HepG2 (cell line): ENCODE measurements at regions not wholly inside any gene's neighbourhood (a gene's known extent, or its start where the extent isn't known, plus 50 kb on each side); places are given as distances from the start of the nearest gene placed in this dataset.
A peak's percentile ranks its signal among the peaks of the same experiment; 100 is the strongest.

Experiments used
- ATAC-seq: fragments of 200-7000 bp; cut with Tn5 transposase; 3 replicates; pipeline ENCODE4 v1.9.1; 2020; ENCODE audit warnings: mild to moderate bottlenecking, moderate library complexity
- BruUV-seq: library from RNA; stranded (reverse); fragments of 400-500 nt; replicated peaks from 2 replicates; lab custom pipeline; 2021; lab: Mats Ljungman, UMichigan
- CTCF ChIA-PET: fragments of 300-600 bp; formaldehyde crosslinking; extraction: SDS; loops from one replicate; lab custom pipeline; 2021; ENCODE audit warnings: low total read pairs, inconsistent platforms, low intra/inter-chr PET ratio; lab: Yijun Ruan, JAX
- POLR2A ChIA-PET: fragments of 350-600 bp; sonication (Branson Sonifier 250); formaldehyde crosslinking; loops from one replicate; lab custom pipeline; 2020; ENCODE audit warnings: antibody characterized with exemption, inconsistent platforms; lab: Yijun Ruan, JAX
- DNase-seq: peaks from one replicate; pipeline ENCODE4 v3.0.0-alpha.2; 2015; ENCODE audit warnings: low spot score
- FAIRE-seq: peaks from 3 replicates; lab custom pipeline; 2011; peaks lifted over from hg19 to GRCh38; lab: Jason Lieb, UNC
- H2AFZ ChIP-seq: one replicate; pipeline ENCODE4 v1.6.1; 2011; ENCODE audit warnings: low read length, inconsistent platforms
- H3K27ac ChIP-seq: fragments of 300-600 bp; 3 replicates; pipeline ENCODE4 v1.8.0; 2011; ENCODE audit warnings: mixed run types, mild to moderate bottlenecking, mixed read lengths, low read length, inconsistent platforms; ENCODE audit not compliant: insufficient read depth; ENCODE audit errors: extremely low read length
- H3K27me3 ChIP-seq, 2 experiments: fragments of 200-600 bp in 1 of 2; 2 replicates in 1 of 2; 3 replicates in 1 of 2; pipeline versions ENCODE4 v1.6.0 to v1.8.0; 2011; ENCODE audit warnings: low read length in 2 of 2, mild to moderate bottlenecking in 2 of 2, moderate library complexity in 2 of 2, inconsistent platforms in 1 of 2; ENCODE audit not compliant: insufficient read depth in 2 of 2, control insufficient read depth in 1 of 2
- H3K36me3 ChIP-seq, 2 experiments: fragments of 200-600 bp in 1 of 2; replicated peaks in 1 of 2; 2 replicates in 1 of 2; 3 replicates in 1 of 2; pipeline versions ENCODE4 v1.5.1 to v1.8.0; 2011; ENCODE audit warnings: low read length in 2 of 2, inconsistent platforms in 1 of 2; ENCODE audit not compliant: insufficient read depth in 2 of 2, control insufficient read depth in 1 of 2
- H3K4me1 ChIP-seq: 2 replicates; pipeline ENCODE4 v1.5.1; 2012; ENCODE audit warnings: low read length, inconsistent platforms; ENCODE audit not compliant: insufficient read depth
- H3K4me2 ChIP-seq: 2 replicates; pipeline ENCODE4 v1.6.0; 2011; ENCODE audit warnings: low read depth, low read length, inconsistent platforms
- H3K4me3 ChIP-seq, 3 experiments: fragments of 200-600 bp in 1 of 3; sonication (generic), shearing (Covaris generic) in 1 of 3; replicated peaks in 1 of 3; 2 replicates each; pipeline ENCODE4 v1.5.1; 2011 to 2016; ENCODE audit warnings: low read length in 3 of 3, inconsistent platforms in 2 of 3, low read depth in 2 of 3, mild to moderate bottlenecking in 2 of 3, control low read depth in 1 of 3, mixed read lengths in 1 of 3; ENCODE audit not compliant: insufficient read depth in 1 of 3
- H3K79me2 ChIP-seq: one replicate; pipeline ENCODE4 v1.6.1; 2011; ENCODE audit warnings: low read length, inconsistent platforms; ENCODE audit not compliant: insufficient read depth
- H3K9ac ChIP-seq: 2 replicates; pipeline ENCODE4 v1.6.0; 2011; ENCODE audit warnings: mild to moderate bottlenecking, low read depth, low read length, inconsistent platforms; ENCODE audit not compliant: insufficient read depth
- H3K9me3 ChIP-seq: 2 replicates; pipeline ENCODE4 v1.5.1; 2012; ENCODE audit warnings: mild to moderate bottlenecking, low read length
- H4K20me1 ChIP-seq: 2 replicates; pipeline ENCODE4 v1.6.0; 2011; ENCODE audit warnings: inconsistent platforms, mild to moderate bottlenecking, low read length, moderate library complexity; ENCODE audit not compliant: insufficient read depth
- ATF7 ChIP-seq, 2 experiments: fragments of 450-650 bp in 1 of 2; sonication (generic) in 1 of 2; formaldehyde crosslinking in 1 of 2; IDR thresholded peaks; 2 replicates each; pipeline versions ENCODE4 v1.4.0 to v1.6.1; 2016 to 2020; ENCODE audit warnings: antibody characterized with exemption in 1 of 2, mild to moderate bottlenecking in 1 of 2, missing genetic modification reagents in 1 of 2
- BCL6 ChIP-seq: IDR thresholded peaks from 2 replicates; pipeline ENCODE4 v1.6.1; 2016; ENCODE audit warnings: missing genetic modification reagents, missing compliant biosample characterization
- ETV6 ChIP-seq: sonication (generic); formaldehyde crosslinking; conservative IDR thresholded peaks from 2 replicates; pipeline ENCODE4 v1.4.0; 2020; ENCODE audit warnings: missing genetic modification reagents
- FOSL2 ChIP-seq: sonication (generic); formaldehyde crosslinking; IDR thresholded peaks from 2 replicates; pipeline ENCODE4 v1.4.0; 2020; ENCODE audit warnings: missing genetic modification reagents
- FOXJ3 ChIP-seq: sonication (generic); formaldehyde crosslinking; IDR thresholded peaks from 2 replicates; pipeline ENCODE4 v1.4.0; 2020; ENCODE audit warnings: missing genetic modification reagents, mild to moderate bottlenecking, borderline replicate concordance
- HMG20A ChIP-seq: IDR thresholded peaks from 2 replicates; pipeline ENCODE4 v1.6.1; 2016; ENCODE audit warnings: borderline replicate concordance
- HNF4A ChIP-seq: sonication (generic); formaldehyde crosslinking; IDR thresholded peaks from 2 replicates; pipeline ENCODE4 v1.4.0; 2020; ENCODE audit warnings: missing genetic modification reagents
- HNF4G ChIP-seq, 2 experiments: sonication (generic) in 1 of 2; formaldehyde crosslinking in 1 of 2; IDR thresholded peaks; 2 replicates each; pipeline versions ENCODE4 v1.4.0 to v1.6.1; 2011 to 2020; ENCODE audit warnings: borderline replicate concordance in 2 of 2, low read depth in 2 of 2, mild to moderate bottlenecking in 2 of 2, low read length in 1 of 2, missing genetic modification reagents in 1 of 2, moderate library complexity in 1 of 2
- KDM6A ChIP-seq: IDR thresholded peaks from 2 replicates; pipeline ENCODE4 v1.6.1; 2016; ENCODE audit warnings: low read depth
- NPAS2 ChIP-seq: sonication (generic); formaldehyde crosslinking; IDR thresholded peaks from 2 replicates; pipeline ENCODE4 v1.8.0; 2022; ENCODE audit warnings: mild to moderate bottlenecking, missing genetic modification reagents, borderline replicate concordance
- NR2F6 ChIP-seq, 2 experiments: IDR thresholded peaks; 2 replicates each; pipeline ENCODE4 v1.6.1; 2016; ENCODE audit warnings: antibody characterized with exemption in 1 of 2, mild to moderate bottlenecking in 1 of 2
- SALL1 ChIP-seq: sonication (generic); formaldehyde crosslinking; IDR thresholded peaks from 2 replicates; pipeline ENCODE4 v1.8.0; 2022; ENCODE audit warnings: mild to moderate bottlenecking, missing genetic modification reagents
- ZMYM4 ChIP-seq: sonication (generic); formaldehyde crosslinking; IDR thresholded peaks from 2 replicates; pipeline ENCODE4 v1.8.1; 2023; ENCODE audit warnings: mild to moderate bottlenecking, missing genetic modification reagents
- ZNF124 ChIP-seq: sonication (generic); formaldehyde crosslinking; IDR thresholded peaks from 2 replicates; pipeline ENCODE4 v1.4.0; 2020; ENCODE audit warnings: missing genetic modification reagents
- ZNF136 ChIP-seq: sonication (generic); formaldehyde crosslinking; IDR thresholded peaks from 2 replicates; pipeline ENCODE4 v1.8.1; 2022; ENCODE audit warnings: low read depth, mild to moderate bottlenecking, moderate library complexity, missing genetic modification reagents
- ZNF564 ChIP-seq: sonication (generic); formaldehyde crosslinking; IDR thresholded peaks from 2 replicates; pipeline ENCODE4 v1.8.1; 2023; ENCODE audit warnings: mild to moderate bottlenecking, missing genetic modification reagents
- WGBS: methylation state at CpG from one replicate; pipeline ENCODE4 v1.1.6; 2017; ENCODE audit warnings: low lambda C conversion rate; 5-methylcytosine and 5-hydroxymethylcytosine counted together
- in situ Hi-C: cut with HindIII; loops from 2 replicates; pipeline ENCODE4 v1.10.0; 2017; ENCODE audit warnings: low pct_unique_long_range_greater_than_20kb; ENCODE audit not compliant: extremely low pct_ligation_motif_present
- intact Hi-C: fragments of 100-400 bp; cut with micrococcal nuclease; formaldehyde crosslinking; loops from one replicate; pipeline ENCODE4 v1.10.0; 2022; ENCODE audit not compliant: unreplicated experiment
- TF ChIP-seq, protein P1 (sequence below): IDR thresholded peaks from 2 replicates; pipeline ENCODE4 v1.4.0; 2020; ENCODE audit warnings: mild to moderate bottlenecking, missing genetic modification reagents
- TF ChIP-seq, protein P2 (sequence below): sonication (generic); formaldehyde crosslinking; IDR thresholded peaks from 2 replicates; pipeline ENCODE4 v1.5.0; 2020; ENCODE audit warnings: mild to moderate bottlenecking, missing genetic modification reagents

DNA sequence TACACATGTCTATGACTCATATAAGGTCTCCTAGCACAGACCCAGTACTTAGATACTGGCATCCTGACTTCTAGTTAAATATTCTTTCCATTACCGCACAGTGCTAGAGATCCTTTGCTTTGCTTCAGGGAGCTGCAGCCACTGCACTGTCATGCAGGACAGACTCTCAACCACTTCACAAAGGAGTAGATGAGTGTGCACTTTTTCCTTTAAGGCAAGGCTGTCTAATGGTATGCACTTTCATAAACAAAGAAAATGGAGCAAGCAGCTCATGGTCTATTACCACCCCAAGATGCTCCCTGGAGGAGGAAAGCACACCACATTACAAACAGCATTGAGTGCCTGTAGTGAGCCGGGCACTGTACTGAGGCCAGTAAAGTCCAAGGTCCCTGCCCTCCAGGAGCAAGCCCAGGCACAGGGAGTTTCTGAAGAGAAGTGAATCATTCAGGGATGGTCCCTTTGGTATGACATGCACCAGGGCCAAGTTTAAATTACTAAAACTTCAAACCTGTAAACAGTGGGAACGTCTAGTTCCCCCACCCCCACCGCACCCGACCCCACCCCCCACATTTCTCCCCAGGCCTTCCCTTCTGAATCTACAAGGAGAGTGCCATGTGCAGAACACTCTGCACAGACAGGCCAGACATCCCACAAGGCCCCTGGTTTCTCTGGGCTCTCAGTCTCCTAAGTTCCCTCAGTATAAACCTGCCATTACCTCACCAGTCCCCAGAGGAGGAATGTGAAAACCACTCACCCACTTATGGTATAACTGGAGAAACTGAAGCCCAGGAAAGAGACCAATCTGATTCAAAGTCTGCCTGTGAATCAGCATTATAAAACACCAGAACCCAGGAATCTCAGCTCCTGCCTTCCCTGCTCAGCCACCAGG lies 107.8 kb upstream of the BCL6 start:
- POLR2A ChIA-PET: no interaction called here
- ATAC-seq (peak; percentile 91), FAIRE-seq (no peak)
- TF ChIP-seq ETV6: no peak
- 0 out of 2 replicates have a peak, but pooled peaks have one; percentile 19 for TF ChIP-seq ZMYM4 (CRISPR knock-in tag)
- TF ChIP-seq ZNF124 (CRISPR knock-in tag): no peak
- no peak for TF ChIP-seq KDM6A
- TF ChIP-seq, protein P1, sequence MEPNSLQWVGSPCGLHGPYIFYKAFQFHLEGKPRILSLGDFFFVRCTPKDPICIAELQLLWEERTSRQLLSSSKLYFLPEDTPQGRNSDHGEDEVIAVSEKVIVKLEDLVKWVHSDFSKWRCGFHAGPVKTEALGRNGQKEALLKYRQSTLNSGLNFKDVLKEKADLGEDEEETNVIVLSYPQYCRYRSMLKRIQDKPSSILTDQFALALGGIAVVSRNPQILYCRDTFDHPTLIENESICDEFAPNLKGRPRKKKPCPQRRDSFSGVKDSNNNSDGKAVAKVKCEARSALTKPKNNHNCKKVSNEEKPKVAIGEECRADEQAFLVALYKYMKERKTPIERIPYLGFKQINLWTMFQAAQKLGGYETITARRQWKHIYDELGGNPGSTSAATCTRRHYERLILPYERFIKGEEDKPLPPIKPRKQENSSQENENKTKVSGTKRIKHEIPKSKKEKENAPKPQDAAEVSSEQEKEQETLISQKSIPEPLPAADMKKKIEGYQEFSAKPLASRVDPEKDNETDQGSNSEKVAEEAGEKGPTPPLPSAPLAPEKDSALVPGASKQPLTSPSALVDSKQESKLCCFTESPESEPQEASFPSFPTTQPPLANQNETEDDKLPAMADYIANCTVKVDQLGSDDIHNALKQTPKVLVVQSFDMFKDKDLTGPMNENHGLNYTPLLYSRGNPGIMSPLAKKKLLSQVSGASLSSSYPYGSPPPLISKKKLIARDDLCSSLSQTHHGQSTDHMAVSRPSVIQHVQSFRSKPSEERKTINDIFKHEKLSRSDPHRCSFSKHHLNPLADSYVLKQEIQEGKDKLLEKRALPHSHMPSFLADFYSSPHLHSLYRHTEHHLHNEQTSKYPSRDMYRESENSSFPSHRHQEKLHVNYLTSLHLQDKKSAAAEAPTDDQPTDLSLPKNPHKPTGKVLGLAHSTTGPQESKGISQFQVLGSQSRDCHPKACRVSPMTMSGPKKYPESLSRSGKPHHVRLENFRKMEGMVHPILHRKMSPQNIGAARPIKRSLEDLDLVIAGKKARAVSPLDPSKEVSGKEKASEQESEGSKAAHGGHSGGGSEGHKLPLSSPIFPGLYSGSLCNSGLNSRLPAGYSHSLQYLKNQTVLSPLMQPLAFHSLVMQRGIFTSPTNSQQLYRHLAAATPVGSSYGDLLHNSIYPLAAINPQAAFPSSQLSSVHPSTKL: peak; percentile 60
- peak; percentile 43; the same call in 1 of the 2 replicates for TF ChIP-seq ZNF564 (CRISPR knock-in tag)
- no peak for TF ChIP-seq NR2F6 (IDR thresholded peaks at IDR 0.05)
- TF ChIP-seq NR2F6 (CRISPR knock-in tag; IDR thresholded peaks at IDR 0.05): 0 out of 2 replicates have a peak, but pooled peaks have one; percentile 22
- no peak for TF ChIP-seq ATF7 (IDR thresholded peaks at IDR 0.05)
- no peak for TF ChIP-seq ATF7 (CRISPR knock-in tag; IDR thresholded peaks at IDR 0.05)
- no peak for TF ChIP-seq FOXJ3 (CRISPR knock-in tag)
- TF ChIP-seq HNF4G (IDR thresholded peaks at IDR 0.05; ENCODE audit: borderline replicate concordance, low read depth, low read length): peak; percentile 46; the same call in 1 of the 2 replicates
- TF ChIP-seq HNF4G (CRISPR knock-in tag; IDR thresholded peaks at IDR 0.05; ENCODE audit: borderline replicate concordance, low read depth): no peak
- TF ChIP-seq NPAS2 (CRISPR knock-in tag): no peak
- TF ChIP-seq, protein P2, sequence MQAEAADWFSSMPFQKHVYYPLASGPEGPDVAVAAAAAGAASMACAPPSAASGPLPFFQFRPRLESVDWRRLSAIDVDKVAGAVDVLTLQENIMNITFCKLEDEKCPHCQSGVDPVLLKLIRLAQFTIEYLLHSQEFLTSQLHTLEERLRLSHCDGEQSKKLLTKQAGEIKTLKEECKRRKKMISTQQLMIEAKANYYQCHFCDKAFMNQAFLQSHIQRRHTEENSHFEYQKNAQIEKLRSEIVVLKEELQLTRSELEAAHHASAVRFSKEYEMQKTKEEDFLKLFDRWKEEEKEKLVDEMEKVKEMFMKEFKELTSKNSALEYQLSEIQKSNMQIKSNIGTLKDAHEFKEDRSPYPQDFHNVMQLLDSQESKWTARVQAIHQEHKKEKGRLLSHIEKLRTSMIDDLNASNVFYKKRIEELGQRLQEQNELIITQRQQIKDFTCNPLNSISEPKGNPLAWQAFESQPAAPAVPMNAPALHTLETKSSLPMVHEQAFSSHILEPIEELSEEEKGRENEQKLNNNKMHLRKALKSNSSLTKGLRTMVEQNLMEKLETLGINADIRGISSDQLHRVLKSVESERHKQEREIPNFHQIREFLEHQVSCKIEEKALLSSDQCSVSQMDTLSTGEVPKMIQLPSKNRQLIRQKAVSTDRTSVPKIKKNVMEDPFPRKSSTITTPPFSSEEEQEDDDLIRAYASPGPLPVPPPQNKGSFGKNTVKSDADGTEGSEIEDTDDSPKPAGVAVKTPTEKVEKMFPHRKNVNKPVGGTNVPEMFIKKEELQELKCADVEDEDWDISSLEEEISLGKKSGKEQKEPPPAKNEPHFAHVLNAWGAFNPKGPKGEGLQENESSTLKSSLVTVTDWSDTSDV (CRISPR knock-in tag): no peak
- peak; percentile 56 for TF ChIP-seq FOSL2 (CRISPR knock-in tag)
- TF ChIP-seq SALL1: peak; percentile 35; the same call in 1 of the 2 replicates
- TF ChIP-seq HMG20A (CRISPR knock-in tag): peak; percentile 41; the same call in 1 of the 2 replicates
- TF ChIP-seq ZNF136: no peak
- TF ChIP-seq HNF4A: peak; percentile 83
- TF ChIP-seq BCL6 (CRISPR knock-in tag): 0 out of 2 replicates have a peak, but pooled peaks have one; percentile 14

More for the DNA sequence above, 107.8 kb upstream of the BCL6 start:
- no peak overlapping the region for H2AFZ ChIP-seq
- 0% methylated on average over 1 of the region's 5 CpGs for WGBS
- H3K4me3 ChIP-seq: no peak overlapping the region
- intact Hi-C loops (no loop called here), in situ Hi-C loops (no loop called here)
- no peak overlapping the region for H3K9ac ChIP-seq
- H3K27me3 ChIP-seq: no peaks in the 10 kb centered on the region
- H3K79me2 ChIP-seq: no peaks in the 10 kb centered on the region
- no peak overlapping the region for H3K4me2 ChIP-seq
- peaks cover 46% of the 10 kb centered on the region for H3K4me1 ChIP-seq
- no TSS peak for BruUV-seq
- no peaks in the 10 kb centered on the region for H4K20me1 ChIP-seq
- no peak overlapping the region for H3K27ac ChIP-seq
- no peaks in the 10 kb centered on the region for H3K9me3 ChIP-seq
- H3K36me3 ChIP-seq: no peaks in the 10 kb centered on the region
- CTCF ChIA-PET: no interaction called here
- no peak for DNase-seq
